ENCODE measurements at regions not wholly inside any gene's neighbourhood (a gene's known extent, or its start where the extent isn't known, plus 50 kb on each side); places are given as distances from the start of the nearest gene placed in this dataset.
"Not testable (repeated sequence)": the region's sequence is repeated elsewhere in the genome, so short reads cannot be mapped to it uniquely, and the experiment has no call there.

- Histone ChIP-seq H3K9me3 (no peaks in the 10 kb centered on the region), H3K4me3 (no peak overlapping the region), H3K27me3 (no peaks in the 10 kb centered on the region), H3K4me1 (no peaks in the 10 kb centered on the region), H3K27ac (no peak overlapping the region), H3K36me3 (no peaks in the 10 kb centered on the region)
- WGBS, 2 donors: 95 to 96% methylated on average over 4 of the region's 4 CpGs
- TF ChIP-seq POLR2A (IDR thresholded peaks at IDR 0.05): no peak
- no peak for TF ChIP-seq EP300 (IDR thresholded peaks at IDR 0.05)
- TF ChIP-seq, protein P1, sequence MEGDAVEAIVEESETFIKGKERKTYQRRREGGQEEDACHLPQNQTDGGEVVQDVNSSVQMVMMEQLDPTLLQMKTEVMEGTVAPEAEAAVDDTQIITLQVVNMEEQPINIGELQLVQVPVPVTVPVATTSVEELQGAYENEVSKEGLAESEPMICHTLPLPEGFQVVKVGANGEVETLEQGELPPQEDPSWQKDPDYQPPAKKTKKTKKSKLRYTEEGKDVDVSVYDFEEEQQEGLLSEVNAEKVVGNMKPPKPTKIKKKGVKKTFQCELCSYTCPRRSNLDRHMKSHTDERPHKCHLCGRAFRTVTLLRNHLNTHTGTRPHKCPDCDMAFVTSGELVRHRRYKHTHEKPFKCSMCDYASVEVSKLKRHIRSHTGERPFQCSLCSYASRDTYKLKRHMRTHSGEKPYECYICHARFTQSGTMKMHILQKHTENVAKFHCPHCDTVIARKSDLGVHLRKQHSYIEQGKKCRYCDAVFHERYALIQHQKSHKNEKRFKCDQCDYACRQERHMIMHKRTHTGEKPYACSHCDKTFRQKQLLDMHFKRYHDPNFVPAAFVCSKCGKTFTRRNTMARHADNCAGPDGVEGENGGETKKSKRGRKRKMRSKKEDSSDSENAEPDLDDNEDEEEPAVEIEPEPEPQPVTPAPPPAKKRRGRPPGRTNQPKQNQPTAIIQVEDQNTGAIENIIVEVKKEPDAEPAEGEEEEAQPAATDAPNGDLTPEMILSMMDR (IDR thresholded peaks at IDR 0.05): no peak
- no peak for DNase-seq (ENCODE audit: low spot score in 2 of 2)
Observed at GRCh38 chr6:146980900-146981329, 223.3 kb upstream of the STXBP5 start.

- 84 to 85% methylated on average over 3 of the region's 3 CpGs for WGBS, 2 donors
- Histone ChIP-seq H3K36me3 (no peaks in the 10 kb centered on the region), H3K27ac (no peak overlapping the region), H3K9me3 (peaks cover 0 to 7% (median 0%) of the 10 kb centered on the region in 4 donors), H3K4me1 (no peaks in the 10 kb centered on the region), H3K4me3 (no peak overlapping the region), H3K27me3 (no peaks in the 10 kb centered on the region)
- TF ChIP-seq EP300 (IDR thresholded peaks at IDR 0.05) (no peak), POLR2A (IDR thresholded peaks at IDR 0.05) (no peak)
- TF ChIP-seq, protein P1 (IDR thresholded peaks at IDR 0.05): no peak
- no peak for DNase-seq (ENCODE audit: low spot score in 2 of 2)
Observed at GRCh38 chr6:146981981-146982380, 222.2 kb upstream of the STXBP5 start.

- Histone ChIP-seq H3K36me3 (no peaks in the 10 kb centered on the region), H3K9me3 (peaks cover 0 to 15% (median 0%) of the 10 kb centered on the region in 4 donors), H3K4me3 (no peak overlapping the region), H3K27me3 (no peaks in the 10 kb centered on the region), H3K4me1 (no peaks in the 10 kb centered on the region), H3K27ac (no peak overlapping the region)
- WGBS, 2 donors: 67% methylated on average over 11 of the region's 11 CpGs
- no peak for DNase-seq (ENCODE audit: low spot score in 2 of 2)
- TF ChIP-seq POLR2A (IDR thresholded peaks at IDR 0.05): no peak
Observed at GRCh38 chr6:146984251-146984924, 219.8 kb upstream of the STXBP5 start.

DNA sequence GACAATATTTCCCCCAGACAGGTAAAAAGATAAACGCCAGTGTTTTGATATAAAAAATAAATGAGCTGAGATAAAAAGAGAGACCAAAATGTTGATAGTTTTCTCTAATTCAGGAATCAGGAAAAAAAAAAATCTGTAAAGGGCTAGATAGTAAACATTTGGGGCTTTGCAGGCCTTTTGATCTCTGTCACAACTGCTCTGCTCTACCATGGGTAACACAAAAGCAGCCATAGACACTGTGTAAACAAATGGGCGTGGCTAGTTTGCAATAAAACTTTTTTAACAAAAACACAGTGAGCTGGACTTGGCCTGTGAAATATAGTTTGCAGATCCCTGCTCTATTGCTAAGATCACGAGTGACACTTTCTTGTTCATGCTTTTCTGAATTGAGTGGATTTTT is 219.1 kb upstream of the STXBP5 start:
- no peaks in the 10 kb centered on the region for H3K27me3 ChIP-seq
- H3K4me1 ChIP-seq: no peaks in the 10 kb centered on the region
- peaks cover 0 to 15% (median 0%) of the 10 kb centered on the region in 4 donors for H3K9me3 ChIP-seq
- H3K4me3 ChIP-seq: no peak overlapping the region
- 42 to 48% methylated on average over 3 of the region's 3 CpGs for WGBS, 2 donors
- H3K36me3 ChIP-seq: no peaks in the 10 kb centered on the region
- H3K27ac ChIP-seq: no peak overlapping the region
- DNase-seq (ENCODE audit: low spot score in 2 of 2): no peak
- TF ChIP-seq EP300 (IDR thresholded peaks at IDR 0.05): no peak
- no peak for TF ChIP-seq POLR2A (IDR thresholded peaks at IDR 0.05)
- TF ChIP-seq, protein P1 (IDR thresholded peaks at IDR 0.05): no peak

GRCh38 chr6:146985966-146986365 is 218.3 kb upstream of the STXBP5 start:
- DNase-seq (ENCODE audit: low spot score in 2 of 2): no peak
- peaks cover 0 to 15% (median 0%) of the 10 kb centered on the region in 4 donors for H3K9me3 ChIP-seq

GRCh38 chr6:146987938-146988337 is 216.3 kb upstream of the STXBP5 start:
- H3K4me1 ChIP-seq; H3K27ac ChIP-seq; DNase-seq (ENCODE audit: low spot score in 2 of 2); H3K36me3 ChIP-seq; H3K4me3 ChIP-seq; H3K27me3 ChIP-seq: not testable (repeated sequence)
- WGBS, 2 donors: 53 to 97% methylated on average over 1 of the region's 1 CpG
- peaks cover 0 to 15% (median 0%) of the 10 kb centered on the region in 4 donors for H3K9me3 ChIP-seq

More at GRCh38 chr6:146985966-146986365, 218.3 kb upstream of the STXBP5 start:
- Histone ChIP-seq H3K4me3 (no peak overlapping the region), H3K4me1 (no peaks in the 10 kb centered on the region), H3K27me3 (no peaks in the 10 kb centered on the region), H3K27ac (no peak overlapping the region), H3K36me3 (no peaks in the 10 kb centered on the region)
- 92 to 97% methylated on average over 2 of the region's 2 CpGs for WGBS, 2 donors
- no peak for TF ChIP-seq EP300 (IDR thresholded peaks at IDR 0.05)
- TF ChIP-seq POLR2A (IDR thresholded peaks at IDR 0.05): no peak
- TF ChIP-seq, protein P1 (IDR thresholded peaks at IDR 0.05): no peak
